COLO829 (cell line): ENCODE measurements at regions not wholly inside any gene's neighbourhood (a gene's known extent, or its start where the extent isn't known, plus 50 kb on each side); places are given as distances from the start of the nearest gene placed in this dataset.

Experiments
- DNase-seq: peaks from one replicate; pipeline ENCODE4 v3.0.0; 2012; ENCODE audit warnings: low spot score

- no peak for DNase-seq
Observed at GRCh38 chr14:104462651-104463630, 116.6 kb upstream of the C14orf180 start.

- no peak for DNase-seq
Observed at GRCh38 chr14:104464907-104465306, 114.7 kb upstream of the C14orf180 start.

GRCh38 chr14:104465482-104466390, 113.8 kb upstream of the C14orf180 start:
- DNase-seq = no peak

DNA sequence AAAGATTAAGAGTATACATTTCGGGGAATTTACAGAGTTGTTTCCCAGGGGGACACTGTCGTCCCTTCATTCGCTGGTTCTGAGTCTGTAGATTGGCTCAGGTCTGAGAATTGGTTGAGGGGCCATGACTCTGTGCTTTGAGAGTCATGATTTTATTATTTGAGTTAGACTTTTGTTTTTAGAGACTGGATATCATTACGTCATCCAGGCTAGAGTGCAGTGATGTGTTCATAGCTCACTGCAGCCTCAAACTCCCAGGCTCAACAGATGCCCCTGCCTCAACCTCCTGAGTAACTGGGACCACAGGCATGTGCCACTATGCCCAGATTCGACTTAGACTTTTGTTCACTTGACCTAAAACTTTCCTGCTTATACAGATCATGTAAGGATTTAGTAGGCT, 112.3 kb upstream of the C14orf180 start:
- no peak for DNase-seq

DNA sequence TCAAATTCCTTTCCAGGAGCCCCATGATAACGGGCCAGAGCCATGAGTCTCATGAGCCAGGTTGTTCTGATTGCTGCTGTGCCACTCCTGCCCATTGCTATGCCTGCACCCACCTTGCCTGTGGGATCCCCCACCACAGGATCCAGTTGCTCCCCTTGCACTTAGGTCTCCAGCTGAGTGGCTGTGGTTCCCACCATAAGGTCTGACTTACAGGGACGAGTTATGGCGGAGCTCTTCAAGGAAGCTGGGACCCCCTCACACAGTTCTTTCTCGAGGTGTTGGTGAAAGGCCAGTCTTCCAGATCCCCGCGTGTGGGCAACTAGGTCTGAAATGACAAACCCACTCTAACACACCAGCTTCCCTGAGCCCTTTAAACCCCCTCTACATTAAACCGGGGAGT, 111.9 kb upstream of the C14orf180 start:
- no peak for DNase-seq

DNA sequence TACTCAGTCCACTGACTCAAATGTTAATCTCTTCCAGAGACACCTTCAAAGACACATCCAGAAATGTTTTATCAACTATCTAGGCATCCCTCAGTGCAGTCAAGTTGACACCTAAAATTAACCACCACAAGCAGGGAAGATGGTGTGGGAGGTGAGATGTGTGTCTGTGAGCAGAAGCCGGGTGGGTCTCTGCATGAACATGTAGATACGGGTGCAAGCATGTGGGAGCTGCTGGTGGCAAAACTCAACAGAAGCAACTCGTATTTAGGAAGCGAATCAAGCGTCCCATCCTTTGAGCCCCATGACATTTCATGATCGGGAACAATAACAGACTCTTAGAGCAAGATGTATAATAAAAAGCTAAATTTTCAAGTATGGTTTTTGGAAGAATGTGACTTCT, 110.0 kb upstream of the C14orf180 start:
- DNase-seq = no peak

DNA sequence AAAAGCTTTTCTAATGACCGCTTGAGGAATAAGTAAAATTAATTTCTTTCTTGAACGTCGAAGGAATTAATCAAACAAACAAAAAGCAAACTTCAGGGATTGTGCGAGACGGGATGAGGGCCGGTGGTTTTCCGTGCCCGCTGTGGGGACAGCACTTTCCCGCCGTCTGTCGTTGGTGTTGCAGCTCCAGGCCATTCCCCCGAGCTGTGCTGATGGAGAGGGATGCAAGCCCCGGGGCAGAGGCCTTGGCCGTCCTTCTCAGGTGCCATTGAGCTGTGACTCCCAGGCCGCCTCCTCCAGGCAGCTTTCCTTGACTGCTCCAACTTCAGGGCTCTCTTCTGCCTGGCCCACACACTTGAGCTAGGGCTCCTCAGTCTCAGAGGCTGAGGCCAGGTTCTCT, 109.0 kb upstream of the C14orf180 start:
- no peak for DNase-seq

- DNase-seq = no peak
Observed at GRCh38 chr14:104471114-104471513, 108.5 kb upstream of the C14orf180 start.

- no peak for DNase-seq
Observed at GRCh38 chr14:104472073-104472472, 107.5 kb upstream of the C14orf180 start.

DNA sequence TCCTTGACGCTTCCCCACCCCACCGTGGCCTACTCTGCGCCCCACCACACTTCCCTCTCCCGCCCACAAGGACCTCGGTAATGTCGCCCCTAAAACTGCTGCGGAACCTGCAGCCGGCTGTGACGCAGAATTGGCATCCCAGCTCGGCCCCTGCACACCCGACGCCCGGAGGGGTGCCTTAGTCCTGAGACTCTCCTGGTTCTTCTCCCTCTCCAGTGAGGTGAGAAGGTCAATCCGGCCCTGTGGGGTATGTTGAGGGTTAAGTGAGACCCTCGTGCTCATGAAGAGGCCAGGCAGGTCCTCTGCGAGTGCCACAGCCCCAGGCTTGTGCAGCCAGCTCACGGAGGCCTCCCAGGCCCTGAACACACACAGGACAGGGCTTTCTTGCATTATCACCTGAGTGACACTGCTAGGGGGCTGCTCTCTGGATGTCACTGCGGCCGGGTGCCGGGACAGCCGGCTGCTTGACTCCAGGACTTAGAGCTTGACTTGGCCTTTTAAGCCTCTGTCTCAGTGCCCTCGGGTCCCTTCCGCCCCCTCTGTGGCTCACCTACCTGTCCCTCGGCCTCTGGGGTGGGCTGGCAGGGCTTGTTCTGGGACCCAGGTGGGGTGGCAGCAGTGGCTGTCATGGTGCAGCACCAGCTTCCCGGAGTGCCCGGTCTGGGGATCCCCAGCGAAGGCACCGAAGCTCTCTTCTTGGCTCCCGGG, 106.9 kb upstream of the C14orf180 start:
- no peak for DNase-seq

DNA sequence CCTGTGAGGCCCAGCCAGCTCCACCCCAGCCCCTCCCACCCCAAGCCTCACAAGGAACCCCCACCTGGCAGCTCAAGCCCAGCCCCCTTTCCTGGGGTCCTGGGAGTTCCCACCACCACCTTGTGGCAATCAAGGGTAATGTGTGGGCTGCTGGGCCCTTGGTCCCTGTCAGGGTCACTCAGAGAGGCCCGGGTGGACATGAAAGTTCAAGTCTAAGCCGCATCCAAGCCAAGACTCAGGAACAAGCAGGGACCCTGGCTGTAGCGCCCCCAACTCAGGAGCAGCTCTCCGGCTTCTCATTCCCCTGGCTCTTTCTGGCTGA, 106.4 kb upstream of the C14orf180 start:
- DNase-seq = no peak

- no peak for DNase-seq
Observed at GRCh38 chr14:104473649-104474494, 105.7 kb upstream of the C14orf180 start.

GRCh38 chr14:104474495-104475213, 104.9 kb upstream of the C14orf180 start:
- DNase-seq = no peak

- no peak for DNase-seq
Observed at GRCh38 chr14:104475256-104475655, 104.3 kb upstream of the C14orf180 start.

GRCh38 chr14:104475802-104476201, 103.8 kb upstream of the C14orf180 start:
- DNase-seq = no peak

DNA sequence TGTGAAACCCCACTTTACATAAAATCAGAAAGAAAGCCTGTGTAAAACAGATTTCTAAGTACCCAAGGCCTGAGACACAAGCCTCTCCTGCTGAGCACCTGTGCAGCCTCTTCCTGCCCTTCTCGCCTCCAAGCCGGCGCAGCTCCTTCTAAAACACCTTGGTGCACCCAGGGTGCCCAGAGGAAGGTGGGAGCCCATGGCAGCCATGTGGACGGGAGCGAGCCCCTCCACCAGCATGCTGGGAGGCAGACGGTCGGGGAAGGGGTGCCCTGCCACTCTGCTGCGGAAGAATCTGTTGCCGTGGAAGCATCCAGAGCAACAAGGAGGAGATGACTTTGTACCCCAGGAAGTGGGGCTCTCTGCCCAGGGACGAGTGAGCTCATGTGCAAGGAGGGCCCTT, 103.1 kb upstream of the C14orf180 start:
- DNase-seq = no peak

- no peak for DNase-seq
Observed at GRCh38 chr14:104477117-104477623, 102.4 kb upstream of the C14orf180 start.

DNA sequence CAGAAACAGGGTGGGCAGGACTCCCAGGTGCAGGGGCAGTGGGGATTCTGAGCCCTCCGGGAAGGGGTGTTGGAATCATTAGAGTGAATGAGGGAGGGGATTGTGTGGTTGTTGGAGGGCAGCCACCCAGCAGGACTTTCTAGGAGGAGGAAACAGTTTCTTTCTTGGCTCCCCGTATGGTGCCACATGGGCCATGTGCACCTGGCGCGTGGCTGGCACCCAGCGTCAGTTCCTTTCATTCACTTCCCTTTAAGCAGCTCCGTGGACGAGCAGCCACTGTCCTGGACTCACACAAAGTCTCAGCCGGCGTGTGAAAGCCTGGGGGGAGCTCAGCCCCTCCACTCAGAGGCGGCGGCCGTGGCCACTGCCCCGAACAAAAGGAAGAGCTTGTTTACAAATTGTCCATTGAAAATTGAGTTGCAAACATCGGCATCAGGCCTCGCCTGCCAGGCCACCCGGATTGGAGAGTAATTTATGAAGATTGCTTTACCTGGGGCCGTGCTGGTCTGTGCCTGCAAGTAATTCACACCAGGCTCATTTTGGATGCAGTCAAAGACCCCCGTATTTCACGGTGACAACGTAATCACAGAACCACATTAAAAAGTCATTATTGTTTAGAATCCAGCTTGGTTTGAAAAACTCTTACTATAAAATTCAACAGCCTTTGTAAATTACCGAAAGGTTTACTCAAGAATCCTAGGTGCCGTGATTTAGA, 101.7 kb upstream of the C14orf180 start:
- no peak for DNase-seq

- no peak for DNase-seq
Observed at GRCh38 chr14:104478656-104479055, 100.9 kb upstream of the C14orf180 start.

DNA sequence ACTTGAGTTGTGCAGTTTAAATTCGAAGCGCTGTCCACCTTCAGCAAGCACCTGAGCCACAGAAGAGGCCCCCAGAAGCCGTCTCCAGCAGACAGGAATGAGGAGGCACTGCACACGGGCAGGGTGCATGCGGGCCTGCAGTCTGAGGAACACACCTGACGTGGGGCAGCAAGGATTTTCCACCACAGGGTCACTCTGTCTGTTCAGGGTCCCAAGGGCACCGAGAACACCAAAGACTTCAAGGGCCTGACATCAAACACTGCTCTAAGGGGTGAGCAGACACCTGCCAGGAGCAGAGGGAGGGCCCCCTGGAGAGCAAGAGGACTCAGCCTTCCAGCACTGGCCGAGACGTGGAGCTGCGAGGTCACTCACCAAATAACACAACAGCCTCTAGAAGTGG, 99.7 kb upstream of the C14orf180 start:
- no peak for DNase-seq
